Fibroblast of villous mesenchyme (primary cell): ENCODE measurements at regions not wholly inside any gene's neighbourhood (a gene's known extent, or its start where the extent isn't known, plus 50 kb on each side); places are given as distances from the start of the nearest gene placed in this dataset.
"Not testable (repeated sequence)": the region's sequence is repeated elsewhere in the genome, so short reads cannot be mapped to it uniquely, and the experiment has no call there.

Source experiments
- DNase-seq: peaks from one replicate; pipeline ENCODE4 v3.0.0-alpha.2; 2010; ENCODE audit warnings: low read depth
- H3K4me3 ChIP-seq: 2 replicates; pipeline ENCODE4 v1.5.1; 2011; ENCODE audit warnings: low read depth, mild to moderate bottlenecking, low read length
- TF ChIP-seq, protein P1 (sequence below): IDR thresholded peaks from 2 replicates; pipeline ENCODE4 v1.5.1; 2012; ENCODE audit warnings: low read depth, mild to moderate bottlenecking, low read length; ENCODE audit not compliant: insufficient read depth

DNA sequence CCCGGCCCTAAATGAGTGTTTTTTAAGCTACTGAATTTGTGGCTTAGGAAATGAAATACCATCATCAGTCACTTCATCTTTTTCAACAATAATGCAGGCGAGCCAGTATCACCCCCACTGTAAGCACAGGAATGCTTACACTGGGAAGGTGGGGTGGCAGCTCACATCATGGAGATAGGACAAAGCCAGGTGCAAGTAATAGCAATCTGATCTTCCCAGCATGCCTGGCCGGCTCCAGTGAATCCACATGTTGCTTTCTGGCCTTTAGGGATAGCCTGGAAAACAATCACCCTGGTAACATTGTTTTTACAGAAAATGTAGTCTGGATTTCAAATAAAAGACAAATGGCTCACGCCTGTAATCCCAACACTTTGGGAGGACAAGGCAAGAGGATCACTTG lies 140.9 kb upstream of the SOD1 start:
- H3K4me3 ChIP-seq, result no peak overlapping the region
- TF ChIP-seq, protein P1, sequence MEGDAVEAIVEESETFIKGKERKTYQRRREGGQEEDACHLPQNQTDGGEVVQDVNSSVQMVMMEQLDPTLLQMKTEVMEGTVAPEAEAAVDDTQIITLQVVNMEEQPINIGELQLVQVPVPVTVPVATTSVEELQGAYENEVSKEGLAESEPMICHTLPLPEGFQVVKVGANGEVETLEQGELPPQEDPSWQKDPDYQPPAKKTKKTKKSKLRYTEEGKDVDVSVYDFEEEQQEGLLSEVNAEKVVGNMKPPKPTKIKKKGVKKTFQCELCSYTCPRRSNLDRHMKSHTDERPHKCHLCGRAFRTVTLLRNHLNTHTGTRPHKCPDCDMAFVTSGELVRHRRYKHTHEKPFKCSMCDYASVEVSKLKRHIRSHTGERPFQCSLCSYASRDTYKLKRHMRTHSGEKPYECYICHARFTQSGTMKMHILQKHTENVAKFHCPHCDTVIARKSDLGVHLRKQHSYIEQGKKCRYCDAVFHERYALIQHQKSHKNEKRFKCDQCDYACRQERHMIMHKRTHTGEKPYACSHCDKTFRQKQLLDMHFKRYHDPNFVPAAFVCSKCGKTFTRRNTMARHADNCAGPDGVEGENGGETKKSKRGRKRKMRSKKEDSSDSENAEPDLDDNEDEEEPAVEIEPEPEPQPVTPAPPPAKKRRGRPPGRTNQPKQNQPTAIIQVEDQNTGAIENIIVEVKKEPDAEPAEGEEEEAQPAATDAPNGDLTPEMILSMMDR, result no peak
- DNase-seq, result no peak

DNA sequence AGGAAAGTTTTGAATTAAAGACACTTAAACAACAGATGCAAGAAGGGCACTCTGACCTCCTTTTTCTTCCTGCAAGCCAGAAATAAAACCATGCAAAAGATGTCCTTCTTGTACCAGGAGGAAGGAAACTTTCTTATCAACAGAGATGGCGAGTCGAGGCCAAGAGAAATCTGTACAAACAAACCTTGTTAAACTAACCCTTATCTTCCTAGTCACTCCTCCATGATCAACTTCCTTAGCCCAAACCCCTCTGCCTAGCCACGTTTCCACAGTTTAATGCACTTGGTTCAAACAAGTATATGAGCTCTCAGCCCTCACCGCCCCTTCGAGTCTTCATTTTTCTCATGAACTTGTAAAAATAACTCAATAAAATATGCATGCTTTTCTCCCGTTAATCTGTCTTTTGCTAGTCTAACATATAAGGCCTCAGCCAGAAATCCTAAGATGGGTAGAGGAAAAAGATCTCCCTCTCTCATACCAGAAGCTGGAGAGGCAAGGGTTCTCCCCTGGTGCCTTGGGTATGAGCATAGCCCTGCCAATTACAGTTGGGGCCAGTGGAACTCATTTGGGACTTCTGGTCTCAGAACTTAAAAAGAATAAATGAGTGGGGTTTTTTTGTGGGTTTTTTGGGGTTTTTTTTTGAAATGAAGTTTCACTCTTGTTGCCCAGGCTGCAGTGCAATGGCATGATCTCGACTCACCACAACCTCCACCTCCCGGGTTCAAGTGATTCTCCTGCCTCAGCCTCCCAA lies 141.7 kb upstream of the SOD1 start:
- DNase-seq, result no peak
- TF ChIP-seq, protein P1, result no peak

DNA sequence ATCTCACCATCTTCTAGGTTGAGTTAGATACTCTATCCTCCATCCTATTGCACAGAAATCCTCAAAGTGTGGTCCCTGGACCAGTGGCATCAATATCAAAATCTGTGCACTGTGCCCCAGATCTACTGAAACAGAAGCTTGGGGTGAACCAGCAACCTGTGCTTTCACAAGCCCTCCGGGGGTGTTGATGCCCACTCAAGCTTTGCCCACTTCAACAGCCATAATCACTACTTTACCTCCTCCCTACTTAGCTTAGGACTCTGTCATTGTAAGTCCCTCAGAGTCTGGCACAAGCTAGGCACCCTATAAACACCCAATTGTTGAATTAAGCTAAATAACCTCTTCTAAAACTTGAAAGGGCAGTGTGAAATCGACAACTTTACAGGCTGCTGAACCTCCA lies 144.2 kb upstream of the SOD1 start:
- no peak for DNase-seq
- TF ChIP-seq, protein P1, result no peak
- no peak overlapping the region for H3K4me3 ChIP-seq

More for the DNA sequence above, 141.7 kb upstream of the SOD1 start:
- H3K4me3 ChIP-seq, result no peak overlapping the region

DNA sequence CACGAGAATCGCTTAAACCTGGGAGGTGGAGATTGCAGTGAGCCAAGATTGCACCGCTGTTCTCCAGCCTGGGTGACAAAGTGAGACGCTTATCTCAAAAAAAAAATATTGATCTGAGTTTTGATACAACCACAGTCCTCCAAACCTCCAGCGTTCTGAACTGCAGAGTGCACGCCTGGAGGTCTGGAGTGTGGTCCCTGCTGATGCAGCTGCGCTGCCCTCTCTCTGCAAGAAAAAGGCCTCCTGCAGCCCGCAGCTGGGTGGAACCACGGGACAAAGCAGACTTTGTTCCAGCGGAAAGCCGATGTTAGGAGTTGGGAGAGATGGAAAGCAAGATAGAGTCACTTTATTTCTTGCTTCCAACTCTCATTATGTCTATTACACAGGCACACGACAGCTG lies 144.9 kb upstream of the SOD1 start:
- no peak overlapping the region for H3K4me3 ChIP-seq
- TF ChIP-seq, protein P1, result no peak
- no peak for DNase-seq

DNA sequence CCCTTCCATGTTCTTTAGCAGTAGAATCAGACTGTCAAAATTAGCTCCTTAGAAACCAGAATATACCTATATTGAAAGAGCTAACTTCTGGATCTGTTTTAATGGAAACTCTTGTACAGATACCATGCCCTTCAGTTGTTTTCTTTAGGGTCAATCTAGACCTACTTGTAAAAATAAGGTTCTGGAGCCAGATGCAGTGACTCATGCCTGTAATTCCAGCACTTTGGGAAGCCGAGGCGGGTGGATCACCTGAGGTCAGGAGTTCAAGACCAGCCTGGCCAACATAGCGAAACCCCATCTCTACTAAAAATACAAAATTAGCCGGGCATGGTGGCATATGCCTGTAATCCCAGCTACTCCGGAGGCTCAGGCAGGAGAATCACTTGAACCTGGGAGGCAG lies 146.0 kb upstream of the SOD1 start:
- H3K4me3 ChIP-seq, result not testable (repeated sequence)

DNA sequence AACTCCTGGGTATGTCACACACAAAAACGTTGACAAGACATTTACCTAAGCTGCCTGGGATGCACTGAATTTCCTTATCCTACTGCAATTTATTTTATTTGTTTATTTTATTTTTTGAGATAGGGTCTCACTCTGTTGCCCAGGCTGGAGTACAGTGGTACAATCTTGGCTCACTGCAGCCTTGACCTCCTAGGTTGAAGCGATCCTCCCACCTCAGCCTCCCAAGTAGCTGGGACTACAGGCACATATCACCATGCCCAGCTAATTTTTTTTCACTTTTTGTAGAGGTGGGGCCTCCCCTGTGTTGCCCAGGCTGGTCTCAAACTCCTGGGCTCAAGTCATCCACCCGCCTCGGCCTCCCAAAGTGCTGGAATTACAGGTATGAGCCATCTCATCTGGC lies 147.5 kb upstream of the SOD1 start:
- DNase-seq, result not testable (repeated sequence)

More for the DNA sequence above, 146.0 kb upstream of the SOD1 start:
- not testable (repeated sequence) for DNase-seq

DNA sequence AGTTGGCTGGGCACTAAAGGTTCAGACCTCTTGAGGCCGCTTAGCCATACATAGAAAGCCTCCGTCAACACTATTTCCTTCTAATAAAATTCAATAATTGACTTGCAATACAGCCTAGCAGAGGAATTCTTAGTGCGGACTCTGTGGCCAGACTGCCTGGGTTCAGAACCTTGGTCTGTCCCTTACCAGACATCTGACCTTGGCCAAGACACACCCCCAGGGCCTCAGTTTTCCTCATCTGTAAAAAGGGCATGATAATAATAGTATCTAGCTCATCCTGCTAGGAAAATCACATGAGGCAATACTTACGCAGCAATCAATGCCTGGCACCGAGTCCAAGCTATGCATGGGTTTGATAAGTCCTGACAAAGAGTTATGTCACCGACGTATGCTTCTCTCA lies 148.2 kb upstream of the SOD1 start:
- TF ChIP-seq, protein P1, result no peak
- no peak overlapping the region for H3K4me3 ChIP-seq
- no peak for DNase-seq

More for the DNA sequence above, 147.5 kb upstream of the SOD1 start:
- H3K4me3 ChIP-seq, result not testable (repeated sequence)

DNA sequence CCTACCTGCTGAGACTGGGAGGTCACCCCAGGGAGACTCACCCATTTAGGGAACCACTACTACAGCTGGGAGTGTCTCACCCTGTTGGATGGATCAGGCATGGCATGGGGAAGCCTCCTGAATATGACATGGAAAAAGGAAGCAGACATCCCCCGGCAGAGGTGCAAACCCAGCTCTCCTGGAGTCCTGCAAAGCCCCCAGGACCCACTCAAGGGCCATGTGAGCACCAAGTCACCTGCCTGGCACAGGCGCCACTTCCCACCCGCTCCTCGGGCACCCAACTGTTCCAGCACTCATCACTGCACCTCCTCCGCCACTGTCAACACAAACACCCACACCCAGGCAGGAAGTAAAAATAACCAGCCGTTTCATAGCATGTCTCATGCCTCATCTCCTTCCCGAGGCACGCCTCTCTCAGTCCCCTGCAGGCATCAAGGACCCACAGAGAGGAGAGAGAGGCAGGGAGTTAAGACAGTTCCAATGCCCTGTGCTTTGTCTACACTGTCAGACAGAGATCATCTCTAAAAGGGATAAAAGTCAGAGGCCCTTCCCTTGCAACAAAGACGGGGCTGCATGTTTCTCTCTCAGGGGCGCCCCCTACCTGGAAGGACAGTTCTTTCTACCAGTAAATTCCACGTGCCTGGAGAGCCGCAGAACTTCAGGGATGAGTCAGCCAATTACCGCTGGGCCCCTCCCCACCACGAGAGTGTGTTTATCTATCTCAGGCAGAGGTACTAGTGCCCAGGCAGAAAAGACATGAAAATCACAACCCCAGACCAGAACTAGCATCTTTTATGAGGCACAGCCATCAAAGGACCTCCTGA lies 150.1 kb upstream of the SOD1 start:
- DNase-seq, result no peak
- no peak overlapping the region for H3K4me3 ChIP-seq
- TF ChIP-seq, protein P1, result no peak
